Stomach smooth muscle (tissue), 2 donors: ENCODE measurements at regions not wholly inside any gene's neighbourhood (a gene's known extent, or its start where the extent isn't known, plus 50 kb on each side); places are given as distances from the start of the nearest gene placed in this dataset.
"Not testable (repeated sequence)": the region's sequence is repeated elsewhere in the genome, so short reads cannot be mapped to it uniquely, and the experiment has no call there.

Experiments
- H3K27ac ChIP-seq: one replicate; pipeline ENCODE4 v1.7.0; 2013; ENCODE audit warnings: mild to moderate bottlenecking, low read length, inconsistent platforms
- H3K27me3 ChIP-seq, 2 donors: one replicate each; pipeline ENCODE4 v1.7.0; 2013; ENCODE audit warnings: low read length in 2 of 2; ENCODE audit not compliant: insufficient read depth in 2 of 2, control insufficient read depth in 1 of 2
- H3K36me3 ChIP-seq, 2 donors: one replicate each; pipeline ENCODE4 v1.7.0; 2013; ENCODE audit warnings: low read length in 2 of 2; ENCODE audit not compliant: control insufficient read depth in 2 of 2, insufficient read depth in 2 of 2
- H3K4me1 ChIP-seq: one replicate; pipeline ENCODE4 v1.7.0; 2013; ENCODE audit warnings: low read length; ENCODE audit not compliant: control insufficient read depth, insufficient read depth
- H3K4me3 ChIP-seq, 2 donors: one replicate each; pipeline ENCODE4 v1.7.0; 2013; ENCODE audit warnings: low read length in 2 of 2
- H3K9ac ChIP-seq, 2 donors: one replicate each; pipeline ENCODE4 v1.7.0; 2013; ENCODE audit warnings: low read length in 2 of 2, mild to moderate bottlenecking in 1 of 2
- H3K9me3 ChIP-seq, 2 donors: one replicate each; pipeline ENCODE4 v1.7.0; 2013; ENCODE audit warnings: low read length in 2 of 2; ENCODE audit not compliant: control insufficient read depth in 2 of 2
- donor health status: healthy.
- donor health status: Pancreatic carcinoma.

DNA sequence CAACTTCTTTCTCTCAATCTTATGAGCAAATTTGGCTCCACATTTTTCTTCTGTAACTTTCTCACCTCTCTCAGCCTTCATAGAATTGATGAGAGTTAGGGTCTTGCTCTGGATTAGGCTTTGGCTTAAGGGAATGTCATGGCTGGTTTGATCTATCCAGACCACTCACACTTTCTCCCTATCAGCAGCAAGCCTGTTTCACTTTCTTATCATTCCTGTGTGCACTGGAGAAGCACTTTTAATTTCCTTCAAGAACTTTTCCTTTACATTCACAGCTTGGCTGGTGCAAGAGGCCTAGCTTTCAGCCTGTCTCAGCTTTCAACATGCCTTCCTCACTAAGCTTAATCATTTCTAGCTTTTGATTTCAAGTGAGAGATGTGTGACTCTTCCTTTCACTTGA, 134.5 kb upstream of the FZD8 start:
- H3K4me1 ChIP-seq, H3K9ac ChIP-seq, H3K9me3 ChIP-seq, H3K27me3 ChIP-seq, H3K36me3 ChIP-seq, H3K27ac ChIP-seq, H3K4me3 ChIP-seq: not testable (repeated sequence)

DNA sequence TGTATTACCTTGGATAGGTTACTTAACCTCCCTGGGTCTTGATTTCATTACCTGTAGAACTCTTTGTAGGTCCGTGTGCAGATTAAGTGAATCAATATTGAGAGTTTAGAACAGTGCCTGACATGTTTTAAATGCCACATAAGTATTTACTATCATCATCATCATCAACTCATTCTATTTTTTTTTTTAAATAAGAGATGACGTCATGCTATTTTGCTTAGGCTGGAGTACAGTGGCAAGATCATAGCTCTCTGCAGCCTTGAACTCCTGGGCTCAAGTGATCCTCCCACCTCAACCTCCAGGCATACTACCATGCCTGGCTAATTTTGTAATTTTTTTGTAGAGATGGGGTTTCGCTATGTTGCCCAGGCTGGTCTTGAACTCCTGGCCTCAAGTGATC, 132.0 kb upstream of the FZD8 start:
- H3K27ac ChIP-seq: no peak overlapping the region
- no peaks in the 10 kb centered on the region for H3K4me1 ChIP-seq
- no peaks in the 10 kb centered on the region for H3K36me3 ChIP-seq
- H3K9ac ChIP-seq: no peak overlapping the region
- no peaks in the 10 kb centered on the region for H3K27me3 ChIP-seq
- H3K9me3 ChIP-seq: no peaks in the 10 kb centered on the region
- H3K4me3 ChIP-seq: no peak overlapping the region

DNA sequence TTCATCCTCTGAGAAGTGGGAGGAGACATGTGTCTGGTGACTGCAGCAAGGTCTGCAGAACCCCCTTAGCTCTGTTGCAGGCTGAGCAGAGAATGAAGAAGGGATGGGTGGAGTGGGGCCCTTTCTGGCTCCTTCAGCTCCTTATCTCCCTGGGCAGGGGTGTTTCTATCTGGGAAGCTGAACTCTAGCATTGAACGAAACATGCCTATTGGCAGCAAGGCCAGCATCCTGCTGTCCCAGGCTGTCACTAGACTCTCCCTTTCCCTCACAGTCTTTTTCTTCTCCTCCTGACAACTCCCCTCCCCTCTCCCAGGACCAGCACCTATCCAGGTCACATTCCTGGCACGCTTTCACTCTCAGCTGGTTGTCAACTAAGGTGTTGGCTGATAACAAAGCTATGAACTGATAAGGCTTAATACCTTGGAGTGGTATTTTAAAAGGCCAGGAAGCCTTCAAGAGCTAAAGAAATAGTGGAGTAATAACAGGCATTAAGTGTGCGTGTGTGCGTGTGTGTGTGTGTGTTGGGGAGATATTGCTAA, 128.8 kb upstream of the FZD8 start:
- no peak overlapping the region for H3K4me3 ChIP-seq
- no peak overlapping the region for H3K27ac ChIP-seq
- no peaks in the 10 kb centered on the region for H3K4me1 ChIP-seq
- no peak overlapping the region for H3K9ac ChIP-seq
- H3K36me3 ChIP-seq: no peaks in the 10 kb centered on the region
- H3K9me3 ChIP-seq: no peaks in the 10 kb centered on the region
- no peaks in the 10 kb centered on the region for H3K27me3 ChIP-seq

DNA sequence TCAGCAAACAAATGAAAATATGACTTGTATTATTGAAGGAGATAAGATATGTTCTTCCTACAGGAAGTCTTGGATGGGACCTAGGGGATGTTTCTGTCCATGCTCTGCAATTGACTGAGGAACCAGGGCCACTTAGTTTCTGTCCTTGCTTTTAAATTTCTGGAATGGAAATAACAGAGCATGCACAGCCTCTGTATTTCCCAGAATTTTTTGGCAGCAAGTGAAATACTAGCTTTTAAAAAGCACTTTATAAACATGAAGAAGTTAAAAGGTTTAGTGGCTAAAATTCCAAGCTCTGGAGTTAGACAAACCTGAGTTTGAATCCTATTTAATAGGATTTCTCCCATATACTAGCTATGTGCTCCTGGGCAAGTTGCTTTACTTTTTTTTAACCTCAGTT, 127.7 kb upstream of the FZD8 start:
- Histone ChIP-seq H3K4me3 (no peak overlapping the region), H3K36me3 (no peaks in the 10 kb centered on the region), H3K9ac (no peak overlapping the region), H3K27me3 (no peaks in the 10 kb centered on the region), H3K4me1 (no peaks in the 10 kb centered on the region), H3K27ac (no peak overlapping the region), H3K9me3 (no peaks in the 10 kb centered on the region)

DNA sequence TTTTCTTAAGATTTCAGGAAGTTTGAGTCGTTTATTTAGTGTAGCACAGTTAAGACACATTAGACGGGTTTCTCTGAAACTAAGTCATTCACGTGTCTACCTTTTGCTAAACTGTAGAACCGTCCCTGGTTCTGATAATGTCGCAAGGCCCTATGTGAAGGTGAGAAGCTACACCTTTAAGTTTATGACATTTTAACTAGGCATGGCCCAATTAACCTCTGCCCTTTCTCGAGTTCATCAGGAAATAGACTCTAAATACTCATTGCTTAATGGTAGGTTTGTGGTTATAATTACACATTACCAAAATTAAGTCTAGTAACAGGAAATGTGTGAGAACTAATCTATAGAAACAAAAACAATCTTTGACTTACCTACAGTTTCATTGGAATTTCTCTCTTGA, 126.6 kb upstream of the FZD8 start:
- no peaks in the 10 kb centered on the region for H3K4me1 ChIP-seq
- no peaks in the 10 kb centered on the region for H3K36me3 ChIP-seq
- H3K9ac ChIP-seq: no peak overlapping the region
- H3K4me3 ChIP-seq: no peak overlapping the region
- H3K9me3 ChIP-seq: no peaks in the 10 kb centered on the region
- no peak overlapping the region for H3K27ac ChIP-seq
- H3K27me3 ChIP-seq: no peaks in the 10 kb centered on the region

DNA sequence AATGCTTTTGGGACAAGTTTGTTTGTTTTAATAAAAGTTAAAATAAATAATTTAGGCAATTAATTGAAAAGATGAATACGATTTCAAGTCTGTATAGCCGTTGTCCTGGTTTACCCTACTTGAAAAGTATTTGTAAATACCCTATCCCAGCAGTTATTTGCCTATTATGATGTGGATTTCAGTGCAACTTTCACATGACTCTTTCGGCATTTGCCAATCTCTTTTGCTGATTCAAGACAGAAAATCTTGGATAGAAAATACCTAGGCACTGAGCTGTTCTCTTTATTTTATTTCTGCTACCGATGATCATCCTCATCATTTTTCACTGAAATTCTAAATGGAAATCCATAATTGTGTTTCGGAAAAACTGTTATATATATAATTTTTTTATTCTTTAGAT, 125.9 kb upstream of the FZD8 start:
- no peaks in the 10 kb centered on the region for H3K9me3 ChIP-seq
- no peaks in the 10 kb centered on the region for H3K4me1 ChIP-seq
- no peak overlapping the region for H3K9ac ChIP-seq
- H3K27ac ChIP-seq: no peak overlapping the region
- no peaks in the 10 kb centered on the region for H3K27me3 ChIP-seq
- H3K4me3 ChIP-seq: no peak overlapping the region
- no peaks in the 10 kb centered on the region for H3K36me3 ChIP-seq

DNA sequence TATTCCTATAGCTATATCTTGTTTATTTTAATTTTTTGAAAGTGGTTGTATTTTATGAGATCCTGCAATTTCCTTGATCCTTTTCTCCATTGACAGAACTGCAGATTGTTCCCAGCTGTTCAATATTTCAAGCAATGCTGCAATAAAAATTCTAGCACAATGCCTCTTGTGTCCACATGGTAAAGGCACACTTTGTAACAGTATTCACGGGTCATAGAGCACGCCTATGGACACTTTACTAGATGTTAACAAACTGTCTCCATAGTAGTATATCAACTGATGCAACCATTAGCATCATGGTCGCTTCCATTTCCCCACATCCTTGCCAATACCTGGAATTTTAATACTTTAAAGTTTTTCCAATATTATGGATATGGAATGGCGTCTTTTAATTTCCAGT, 123.9 kb upstream of the FZD8 start:
- H3K4me1 ChIP-seq: no peaks in the 10 kb centered on the region
- H3K9ac ChIP-seq: no peak overlapping the region
- no peaks in the 10 kb centered on the region for H3K9me3 ChIP-seq
- H3K36me3 ChIP-seq: no peaks in the 10 kb centered on the region
- H3K27ac ChIP-seq: no peak overlapping the region
- H3K27me3 ChIP-seq: no peaks in the 10 kb centered on the region
- no peak overlapping the region for H3K4me3 ChIP-seq

DNA sequence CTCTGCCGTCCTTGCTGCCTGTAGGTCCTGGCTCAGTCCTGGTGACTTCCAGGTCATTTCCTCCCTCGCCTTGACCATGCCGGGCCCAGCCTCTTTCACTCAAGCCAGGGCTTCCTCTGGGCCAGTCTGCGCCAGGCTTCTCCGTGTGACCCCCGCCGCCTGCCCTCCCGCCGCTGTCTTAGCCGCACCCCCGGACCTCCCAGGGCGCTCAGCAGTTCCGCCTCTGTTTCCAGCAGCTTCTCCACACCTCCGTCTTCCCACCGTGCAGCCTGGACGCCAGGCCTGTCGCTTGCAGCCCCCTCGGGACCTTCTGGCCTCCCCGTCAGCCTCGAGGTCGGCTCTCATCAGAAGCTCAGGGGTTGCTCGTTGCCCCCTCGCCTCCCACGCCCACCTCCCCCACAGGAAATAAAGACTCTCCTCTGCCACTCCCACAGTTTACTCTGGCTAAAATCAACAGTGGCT, 123.0 kb upstream of the FZD8 start:
- no peaks in the 10 kb centered on the region for H3K36me3 ChIP-seq
- no peaks in the 10 kb centered on the region for H3K9me3 ChIP-seq
- no peak overlapping the region for H3K9ac ChIP-seq
- no peaks in the 10 kb centered on the region for H3K4me1 ChIP-seq
- no peaks in the 10 kb centered on the region for H3K27me3 ChIP-seq
- H3K4me3 ChIP-seq: no peak overlapping the region
- no peak overlapping the region for H3K27ac ChIP-seq

DNA sequence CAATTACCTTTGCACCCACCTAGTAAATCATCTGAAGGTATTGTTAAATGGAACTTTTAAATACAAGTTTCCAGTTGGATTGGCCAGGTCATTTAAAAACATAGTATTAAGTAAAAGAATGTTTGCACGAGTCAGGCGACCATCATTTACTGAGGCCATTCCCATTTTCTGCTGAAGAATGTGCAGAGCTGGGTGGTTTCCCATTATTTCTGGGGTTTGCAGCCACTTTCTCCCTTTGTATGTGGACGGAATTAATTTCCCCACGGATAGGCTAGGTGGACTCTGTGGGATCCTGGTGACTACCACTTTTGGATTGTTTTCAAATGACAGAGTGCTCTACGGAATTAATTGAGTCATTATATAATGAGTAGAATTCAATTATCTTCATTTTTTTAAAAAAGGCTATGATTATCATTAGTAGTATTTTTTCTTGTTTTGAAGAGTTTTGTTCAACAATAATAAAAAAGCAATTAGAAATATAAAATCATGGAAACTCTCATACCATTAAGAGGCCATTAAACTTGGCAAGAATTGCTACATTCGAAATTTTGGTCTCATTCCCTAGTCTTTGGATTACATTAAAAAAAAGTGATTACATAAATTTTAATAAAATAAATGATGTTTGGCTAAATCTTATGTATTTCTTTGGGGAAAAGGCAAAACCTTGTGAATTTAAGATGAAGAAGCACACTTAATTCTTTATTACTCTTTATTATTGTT, 120.4 kb upstream of the FZD8 start:
- Histone ChIP-seq H3K36me3 (no peaks in the 10 kb centered on the region), H3K9ac (no peak overlapping the region), H3K4me1 (no peaks in the 10 kb centered on the region), H3K27me3 (no peaks in the 10 kb centered on the region), H3K9me3 (no peaks in the 10 kb centered on the region), H3K4me3 (no peak overlapping the region), H3K27ac (no peak overlapping the region)

DNA sequence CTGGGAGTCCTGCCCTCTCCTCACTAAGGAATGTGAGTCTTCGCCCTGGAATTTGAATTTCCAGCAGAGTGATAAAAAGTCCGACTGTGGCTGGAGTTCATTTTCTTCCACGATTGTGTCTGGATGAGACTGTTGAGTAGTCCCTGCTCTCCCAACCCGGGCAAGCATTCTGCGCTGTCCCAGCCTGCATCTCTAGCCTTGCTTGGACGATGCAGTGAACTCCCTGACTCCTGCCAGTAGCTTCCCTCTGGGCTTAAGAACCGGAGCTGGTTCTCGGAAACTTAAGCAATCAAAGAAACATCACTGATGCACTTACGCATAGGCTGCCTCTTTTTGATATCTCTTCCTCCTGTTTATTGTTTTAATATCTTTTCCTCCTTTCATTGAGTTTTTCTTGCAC, 116.0 kb upstream of the FZD8 start:
- Histone ChIP-seq H3K27me3 (no peaks in the 10 kb centered on the region), H3K4me1 (no peaks in the 10 kb centered on the region), H3K4me3 (no peak overlapping the region), H3K9me3 (no peaks in the 10 kb centered on the region), H3K36me3 (no peaks in the 10 kb centered on the region), H3K9ac (no peak overlapping the region), H3K27ac (no peak overlapping the region)

DNA sequence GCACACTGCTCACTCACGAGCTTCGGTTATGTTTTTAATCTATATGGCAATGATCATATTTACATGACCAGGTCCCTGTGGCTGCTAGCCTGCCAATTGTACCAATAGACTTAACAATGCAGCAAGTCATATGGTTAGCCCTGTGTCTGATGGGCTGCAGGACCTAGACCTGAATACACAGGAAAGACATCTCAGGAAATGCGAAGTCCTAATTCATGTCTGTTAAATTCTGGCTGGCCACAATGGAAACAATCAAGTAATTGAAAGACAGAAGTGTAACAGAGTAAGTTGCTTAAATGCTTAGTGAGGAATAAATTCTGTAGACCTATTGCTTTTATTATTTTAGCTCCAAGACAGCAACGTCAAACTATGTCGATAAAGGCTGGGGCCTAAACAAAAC, 112.4 kb upstream of the FZD8 start:
- H3K4me1 ChIP-seq: no peaks in the 10 kb centered on the region
- H3K27ac ChIP-seq: no peak overlapping the region
- H3K9me3 ChIP-seq: no peaks in the 10 kb centered on the region
- H3K9ac ChIP-seq: no peak overlapping the region
- H3K36me3 ChIP-seq: no peaks in the 10 kb centered on the region
- no peak overlapping the region for H3K4me3 ChIP-seq
- H3K27me3 ChIP-seq: no peaks in the 10 kb centered on the region
